ENCODE measurements at regions not wholly inside any gene's neighbourhood (a gene's known extent, or its start where the extent isn't known, plus 50 kb on each side); places are given as distances from the start of the nearest gene placed in this dataset.

DNA sequence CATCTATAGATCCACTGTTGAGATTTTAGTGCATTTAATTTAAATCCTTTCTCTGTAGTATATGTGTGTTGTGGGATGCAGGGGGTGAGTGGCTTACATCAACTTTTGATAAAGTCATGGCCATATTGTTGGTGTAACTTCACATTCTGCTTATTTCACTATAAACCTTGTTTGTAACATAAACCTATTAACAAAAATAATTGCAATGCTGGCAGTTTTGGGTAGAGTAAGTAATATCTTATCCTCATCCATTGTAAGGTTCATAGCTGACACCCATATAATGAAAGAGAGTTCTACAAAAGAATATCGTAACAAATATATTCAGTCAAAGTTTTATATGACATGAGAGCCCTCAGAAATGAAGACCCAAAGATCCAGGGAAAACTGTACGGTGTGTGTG is 601.7 kb upstream of the ANO3 start:
- TF ChIP-seq, protein P1, sequence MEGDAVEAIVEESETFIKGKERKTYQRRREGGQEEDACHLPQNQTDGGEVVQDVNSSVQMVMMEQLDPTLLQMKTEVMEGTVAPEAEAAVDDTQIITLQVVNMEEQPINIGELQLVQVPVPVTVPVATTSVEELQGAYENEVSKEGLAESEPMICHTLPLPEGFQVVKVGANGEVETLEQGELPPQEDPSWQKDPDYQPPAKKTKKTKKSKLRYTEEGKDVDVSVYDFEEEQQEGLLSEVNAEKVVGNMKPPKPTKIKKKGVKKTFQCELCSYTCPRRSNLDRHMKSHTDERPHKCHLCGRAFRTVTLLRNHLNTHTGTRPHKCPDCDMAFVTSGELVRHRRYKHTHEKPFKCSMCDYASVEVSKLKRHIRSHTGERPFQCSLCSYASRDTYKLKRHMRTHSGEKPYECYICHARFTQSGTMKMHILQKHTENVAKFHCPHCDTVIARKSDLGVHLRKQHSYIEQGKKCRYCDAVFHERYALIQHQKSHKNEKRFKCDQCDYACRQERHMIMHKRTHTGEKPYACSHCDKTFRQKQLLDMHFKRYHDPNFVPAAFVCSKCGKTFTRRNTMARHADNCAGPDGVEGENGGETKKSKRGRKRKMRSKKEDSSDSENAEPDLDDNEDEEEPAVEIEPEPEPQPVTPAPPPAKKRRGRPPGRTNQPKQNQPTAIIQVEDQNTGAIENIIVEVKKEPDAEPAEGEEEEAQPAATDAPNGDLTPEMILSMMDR (IDR thresholded peaks at IDR 0.05) = no peak
- TF ChIP-seq POLR2AphosphoS5 (IDR thresholded peaks at IDR 0.05; ENCODE audit: insufficient read depth in 1 of 2, low read depth in 1 of 2) = no peak

Measured in vagina (tissue), 2 donors.